HepG2 (cell line): ENCODE measurements at regions not wholly inside any gene's neighbourhood (a gene's known extent, or its start where the extent isn't known, plus 50 kb on each side); places are given as distances from the start of the nearest gene placed in this dataset.

Experiments
- ATAC-seq: fragments of 200-7000 bp; cut with Tn5 transposase; 3 replicates; pipeline ENCODE4 v1.9.1; 2020; ENCODE audit warnings: mild to moderate bottlenecking, moderate library complexity
- BruUV-seq: library from RNA; stranded (reverse); fragments of 400-500 nt; replicated peaks from 2 replicates; lab custom pipeline; 2021; lab: Mats Ljungman, UMichigan
- CTCF ChIA-PET: fragments of 300-600 bp; formaldehyde crosslinking; extraction: SDS; loops from one replicate; lab custom pipeline; 2021; ENCODE audit warnings: low total read pairs, inconsistent platforms, low intra/inter-chr PET ratio; lab: Yijun Ruan, JAX
- POLR2A ChIA-PET: fragments of 350-600 bp; sonication (Branson Sonifier 250); formaldehyde crosslinking; loops from one replicate; lab custom pipeline; 2020; ENCODE audit warnings: antibody characterized with exemption, inconsistent platforms; lab: Yijun Ruan, JAX
- DNase-seq: peaks from one replicate; pipeline ENCODE4 v3.0.0-alpha.2; 2015; ENCODE audit warnings: low spot score
- FAIRE-seq: peaks from 3 replicates; lab custom pipeline; 2011; peaks lifted over from hg19 to GRCh38; lab: Jason Lieb, UNC
- H2AFZ ChIP-seq: one replicate; pipeline ENCODE4 v1.6.1; 2011; ENCODE audit warnings: low read length, inconsistent platforms
- H3K27ac ChIP-seq: fragments of 300-600 bp; 3 replicates; pipeline ENCODE4 v1.8.0; 2011; ENCODE audit warnings: mixed run types, mild to moderate bottlenecking, mixed read lengths, low read length, inconsistent platforms; ENCODE audit not compliant: insufficient read depth; ENCODE audit errors: extremely low read length
- H3K27me3 ChIP-seq, 2 experiments: fragments of 200-600 bp in 1 of 2; 2 replicates in 1 of 2; 3 replicates in 1 of 2; pipeline versions ENCODE4 v1.6.0 to v1.8.0; 2011; ENCODE audit warnings: low read length in 2 of 2, mild to moderate bottlenecking in 2 of 2, moderate library complexity in 2 of 2, inconsistent platforms in 1 of 2; ENCODE audit not compliant: insufficient read depth in 2 of 2, control insufficient read depth in 1 of 2
- H3K36me3 ChIP-seq, 2 experiments: fragments of 200-600 bp in 1 of 2; replicated peaks in 1 of 2; 2 replicates in 1 of 2; 3 replicates in 1 of 2; pipeline versions ENCODE4 v1.5.1 to v1.8.0; 2011; ENCODE audit warnings: low read length in 2 of 2, inconsistent platforms in 1 of 2; ENCODE audit not compliant: insufficient read depth in 2 of 2, control insufficient read depth in 1 of 2
- H3K4me1 ChIP-seq: 2 replicates; pipeline ENCODE4 v1.5.1; 2012; ENCODE audit warnings: low read length, inconsistent platforms; ENCODE audit not compliant: insufficient read depth
- H3K4me2 ChIP-seq: 2 replicates; pipeline ENCODE4 v1.6.0; 2011; ENCODE audit warnings: low read depth, low read length, inconsistent platforms
- H3K4me3 ChIP-seq, 3 experiments: fragments of 200-600 bp in 1 of 3; sonication (generic), shearing (Covaris generic) in 1 of 3; replicated peaks in 1 of 3; 2 replicates each; pipeline ENCODE4 v1.5.1; 2011 to 2016; ENCODE audit warnings: low read length in 3 of 3, inconsistent platforms in 2 of 3, low read depth in 2 of 3, mild to moderate bottlenecking in 2 of 3, control low read depth in 1 of 3, mixed read lengths in 1 of 3; ENCODE audit not compliant: insufficient read depth in 1 of 3
- H3K79me2 ChIP-seq: one replicate; pipeline ENCODE4 v1.6.1; 2011; ENCODE audit warnings: low read length, inconsistent platforms; ENCODE audit not compliant: insufficient read depth
- H3K9ac ChIP-seq: 2 replicates; pipeline ENCODE4 v1.6.0; 2011; ENCODE audit warnings: mild to moderate bottlenecking, low read depth, low read length, inconsistent platforms; ENCODE audit not compliant: insufficient read depth
- H3K9me3 ChIP-seq: 2 replicates; pipeline ENCODE4 v1.5.1; 2012; ENCODE audit warnings: mild to moderate bottlenecking, low read length
- H4K20me1 ChIP-seq: 2 replicates; pipeline ENCODE4 v1.6.0; 2011; ENCODE audit warnings: inconsistent platforms, mild to moderate bottlenecking, low read length, moderate library complexity; ENCODE audit not compliant: insufficient read depth
- AKAP8 ChIP-seq: sonication (generic); formaldehyde crosslinking; IDR thresholded peaks from 2 replicates; pipeline ENCODE4 v1.5.1; 2020; ENCODE audit warnings: mild to moderate bottlenecking, missing genetic modification reagents
- DPF2 ChIP-seq: sonication (generic); formaldehyde crosslinking; IDR thresholded peaks from 2 replicates; pipeline ENCODE4 v1.4.0; 2020; ENCODE audit warnings: mild to moderate bottlenecking, low read depth, missing genetic modification reagents, borderline replicate concordance
- SNAPC5 ChIP-seq: sonication (generic); formaldehyde crosslinking; IDR thresholded peaks from 2 replicates; pipeline ENCODE4 v1.8.1; 2023; ENCODE audit warnings: mild to moderate bottlenecking, missing genetic modification reagents, borderline replicate concordance
- ZNF775 ChIP-seq: sonication (generic); formaldehyde crosslinking; IDR thresholded peaks from 2 replicates; pipeline ENCODE4 v1.4.0; 2020; ENCODE audit warnings: missing genetic modification reagents, mild to moderate bottlenecking, moderate library complexity, borderline replicate concordance
- WGBS: methylation state at CpG from one replicate; pipeline ENCODE4 v1.1.6; 2017; ENCODE audit warnings: low lambda C conversion rate; 5-methylcytosine and 5-hydroxymethylcytosine counted together
- in situ Hi-C: cut with HindIII; loops from 2 replicates; pipeline ENCODE4 v1.10.0; 2017; ENCODE audit warnings: low pct_unique_long_range_greater_than_20kb; ENCODE audit not compliant: extremely low pct_ligation_motif_present
- intact Hi-C: fragments of 100-400 bp; cut with micrococcal nuclease; formaldehyde crosslinking; loops from one replicate; pipeline ENCODE4 v1.10.0; 2022; ENCODE audit not compliant: unreplicated experiment
- small RNA-seq, 3 experiments: library from RNA; depleted of rRNA; stranded (forward); fragments of <200 nt; gene quantifications; one replicate each; pipeline ENCODE3, GENCODE V24; 2012; ENCODE audit warnings: low read depth in 2 of 3, low replicate concordance in 1 of 3; ENCODE audit not compliant: insufficient read length in 3 of 3, insufficient read depth in 2 of 3

DNA sequence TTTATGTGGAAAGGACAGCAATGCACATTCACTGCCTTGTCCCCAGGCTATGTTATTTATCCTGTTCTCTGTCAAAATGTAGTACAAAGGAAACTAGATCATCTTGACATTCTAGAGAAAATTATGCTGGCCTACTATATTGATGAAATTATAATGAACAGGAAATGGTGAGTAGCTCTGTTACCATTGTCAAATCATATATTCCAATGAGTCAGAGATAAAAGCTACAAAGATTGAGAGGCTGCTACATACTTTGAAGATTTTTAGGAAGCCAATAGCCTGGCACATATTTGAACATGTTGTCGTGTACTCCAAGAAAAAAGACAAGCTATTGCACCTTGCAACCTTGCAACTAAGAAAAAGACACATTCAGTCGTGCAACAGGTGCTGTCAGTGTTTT is 52.7 kb upstream of the TET2 start:
- ATAC-seq = no peak
- Histone ChIP-seq H4K20me1 (no peaks in the 10 kb centered on the region), H3K36me3 (no peaks in the 10 kb centered on the region), H3K4me1 (no peaks in the 10 kb centered on the region), H3K9me3 (no peaks in the 10 kb centered on the region; the same call in 1 of the 2 replicates), H3K27me3 (no peaks in the 10 kb centered on the region), H3K79me2 (no peaks in the 10 kb centered on the region), H3K4me2 (no peak overlapping the region), H3K27ac (no peak overlapping the region), H2AFZ (no peak overlapping the region), H3K4me3 (no peak overlapping the region), H3K9ac (no peak overlapping the region)
- DNase-seq = no peak
- in situ Hi-C loops (no loop called here), intact Hi-C loops (no loop called here)
- no peak for FAIRE-seq
- no peak for TF ChIP-seq SNAPC5 (CRISPR knock-in tag)
- TF ChIP-seq ZNF775 (CRISPR knock-in tag) = no peak
- no peak for TF ChIP-seq AKAP8 (CRISPR knock-in tag)
- TF ChIP-seq DPF2 (CRISPR knock-in tag) = no peak
- ChIA-PET CTCF (no interaction called here), POLR2A (no interaction called here)
- BruUV-seq = no TSS peak
- 6% methylated on average over 2 of the region's 2 CpGs for WGBS

Small RNA genes in the stretch of these regions (small RNA-seq; reads per million reads assigned to genes)
- gene AC096577.2 (0 reads per million in 3 experiments), gene RNU6-351P (0 reads per million in 3 experiments)
